ENCODE measurements at regions not wholly inside any gene's neighbourhood (a gene's known extent, or its start where the extent isn't known, plus 50 kb on each side); places are given as distances from the start of the nearest gene placed in this dataset.

- intact Hi-C loops (cut with DNase I), result no loop called here
These were observed 292.4 kb downstream of the CENPW start for GRCh38 chr6:126632271-126632670.

GRCh38 chr6:126633373-126633772 is 293.5 kb downstream of the CENPW start:
- intact Hi-C loops (cut with DNase I), result no loop called here
- Histone ChIP-seq H3K9me3 (no peaks in the 10 kb centered on the region), H3K4me3 (no peak overlapping the region), H3K27ac (no peak overlapping the region), H3K4me1 (peaks cover 12% of the 10 kb centered on the region), H3K36me3 (no peaks in the 10 kb centered on the region), H3K27me3 (no peaks in the 10 kb centered on the region)
- no peak for TF ChIP-seq POLR2A (IDR thresholded peaks at IDR 0.05)
- no peak for TF ChIP-seq CTCF (IDR thresholded peaks at IDR 0.05)
- TF ChIP-seq POLR2AphosphoS5 (IDR thresholded peaks at IDR 0.05; ENCODE audit: insufficient read depth in 1 of 2, low read depth in 1 of 2), result no peak
- DNase-seq (ENCODE audit: extremely low spot score in 2 of 2), result no peak

More at GRCh38 chr6:126632271-126632670, 292.4 kb downstream of the CENPW start:
- DNase-seq (ENCODE audit: extremely low spot score in 2 of 2), result no peak
- no peaks in the 10 kb centered on the region for H3K9me3 ChIP-seq
- no peaks in the 10 kb centered on the region for H3K27me3 ChIP-seq
- no peak overlapping the region for H3K4me3 ChIP-seq
- TF ChIP-seq POLR2A (IDR thresholded peaks at IDR 0.05), result no peak
- no peak for TF ChIP-seq POLR2AphosphoS5 (IDR thresholded peaks at IDR 0.05; ENCODE audit: insufficient read depth in 1 of 2, low read depth in 1 of 2)
- no peak for TF ChIP-seq CTCF (IDR thresholded peaks at IDR 0.05)
- H3K4me1 ChIP-seq, result peaks cover 12% of the 10 kb centered on the region
- no peaks in the 10 kb centered on the region for H3K36me3 ChIP-seq
- H3K27ac ChIP-seq, result no peak overlapping the region

GRCh38 chr6:126640356-126640755 is 300.4 kb downstream of the CENPW start:
- H3K27me3 ChIP-seq, result no peaks in the 10 kb centered on the region
- H3K27ac ChIP-seq, result no peak overlapping the region
- H3K4me1 ChIP-seq, result no peaks in the 10 kb centered on the region
- H3K9me3 ChIP-seq, result no peaks in the 10 kb centered on the region
- no peak for TF ChIP-seq CTCF (IDR thresholded peaks at IDR 0.05)
- no peak for TF ChIP-seq POLR2A (IDR thresholded peaks at IDR 0.05)
- H3K36me3 ChIP-seq, result no peaks in the 10 kb centered on the region
- H3K4me3 ChIP-seq, result no peak overlapping the region
- intact Hi-C loops (cut with DNase I), result no loop called here
- no peak for DNase-seq (ENCODE audit: extremely low spot score in 2 of 2)

GRCh38 chr6:126640921-126641320 is 301.0 kb downstream of the CENPW start:
- no peaks in the 10 kb centered on the region for H3K4me1 ChIP-seq
- no peak overlapping the region for H3K27ac ChIP-seq
- DNase-seq (ENCODE audit: extremely low spot score in 2 of 2), result no peak
- no peaks in the 10 kb centered on the region for H3K9me3 ChIP-seq
- no peaks in the 10 kb centered on the region for H3K36me3 ChIP-seq
- TF ChIP-seq POLR2AphosphoS5 (IDR thresholded peaks at IDR 0.05; ENCODE audit: insufficient read depth in 1 of 2, low read depth in 1 of 2) (no peak), POLR2A (IDR thresholded peaks at IDR 0.05) (no peak)
- no peaks in the 10 kb centered on the region for H3K27me3 ChIP-seq
- H3K4me3 ChIP-seq, result no peak overlapping the region
- intact Hi-C loops (cut with DNase I), result no loop called here

- H3K36me3 ChIP-seq, result no peaks in the 10 kb centered on the region
- no peaks in the 10 kb centered on the region for H3K4me1 ChIP-seq
- H3K9me3 ChIP-seq, result no peaks in the 10 kb centered on the region
- no peak overlapping the region for H3K4me3 ChIP-seq
- no peak for DNase-seq (ENCODE audit: extremely low spot score in 2 of 2)
- no peak for TF ChIP-seq CTCF (IDR thresholded peaks at IDR 0.05)
- TF ChIP-seq POLR2A (IDR thresholded peaks at IDR 0.05), result no peak
- no peak for TF ChIP-seq POLR2AphosphoS5 (IDR thresholded peaks at IDR 0.05; ENCODE audit: insufficient read depth in 1 of 2, low read depth in 1 of 2)
- intact Hi-C loops (cut with DNase I), result no loop called here
- H3K27ac ChIP-seq, result no peak overlapping the region
- no peaks in the 10 kb centered on the region for H3K27me3 ChIP-seq
These were observed 301.7 kb downstream of the CENPW start for GRCh38 chr6:126641641-126642040.

- TF ChIP-seq CTCF (IDR thresholded peaks at IDR 0.05), result no peak
- no peak for TF ChIP-seq POLR2AphosphoS5 (IDR thresholded peaks at IDR 0.05; ENCODE audit: insufficient read depth in 1 of 2, low read depth in 1 of 2)
- TF ChIP-seq POLR2A (IDR thresholded peaks at IDR 0.05), result no peak
- Histone ChIP-seq H3K9me3 (no peaks in the 10 kb centered on the region), H3K27ac (no peak overlapping the region), H3K36me3 (no peaks in the 10 kb centered on the region), H3K4me3 (no peak overlapping the region), H3K27me3 (no peaks in the 10 kb centered on the region), H3K4me1 (no peaks in the 10 kb centered on the region)
- intact Hi-C loops (cut with DNase I), result no loop called here
- DNase-seq (ENCODE audit: extremely low spot score in 2 of 2), result no peak
These were observed 303.4 kb downstream of the CENPW start for GRCh38 chr6:126643352-126643751.
